RCC 7860 (cell line): ENCODE measurements at regions not wholly inside any gene's neighbourhood (a gene's known extent, or its start where the extent isn't known, plus 50 kb on each side); places are given as distances from the start of the nearest gene placed in this dataset.

Experiments used
- DNase-seq: peaks from one replicate; pipeline ENCODE4 v3.0.0-alpha.2; 2015; ENCODE audit warnings: low spot score
- FAIRE-seq: peaks from 2 replicates; lab custom pipeline; 2012; peaks lifted over from hg19 to GRCh38; lab: Jason Lieb, UNC

DNA sequence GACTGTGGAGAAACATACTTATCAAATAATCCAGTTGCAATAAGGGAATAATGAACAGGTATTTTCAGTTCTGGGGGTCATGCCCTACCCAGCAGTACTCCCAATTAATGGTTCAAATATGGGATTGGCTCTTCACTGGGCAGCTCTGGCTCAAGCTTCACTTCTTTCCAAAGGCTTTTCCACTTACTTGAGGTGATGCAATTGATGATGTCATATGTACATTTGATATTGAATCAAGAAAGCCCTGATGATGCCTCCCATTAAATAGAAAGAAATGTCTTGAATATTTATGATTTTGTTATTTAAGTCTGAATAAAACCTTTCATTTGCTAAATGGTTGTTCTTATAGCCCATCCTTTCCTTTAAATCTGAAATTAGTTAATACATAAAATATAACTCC is 789.9 kb downstream of the USP25 start:
- DNase-seq (no peak), FAIRE-seq (no peak)

DNA sequence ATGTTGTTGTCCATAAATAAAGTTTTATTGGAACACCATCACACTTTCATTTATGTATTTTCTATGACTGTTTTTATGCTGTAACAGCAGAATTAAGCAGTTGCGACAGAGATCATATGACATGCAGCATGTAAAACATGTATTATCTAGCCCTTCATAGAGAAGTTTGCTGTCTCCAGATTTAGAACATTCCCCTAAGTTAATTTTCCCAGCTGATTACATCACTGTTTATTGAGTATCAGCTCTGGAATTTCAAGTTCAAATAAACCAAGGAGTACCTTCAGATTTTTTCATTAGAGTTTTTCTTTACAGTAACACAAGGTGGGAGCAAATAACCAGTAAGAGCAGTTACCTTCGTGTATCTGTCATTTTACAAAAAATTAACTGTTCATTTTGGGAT is 792.8 kb downstream of the USP25 start:
- no peak for FAIRE-seq

DNA sequence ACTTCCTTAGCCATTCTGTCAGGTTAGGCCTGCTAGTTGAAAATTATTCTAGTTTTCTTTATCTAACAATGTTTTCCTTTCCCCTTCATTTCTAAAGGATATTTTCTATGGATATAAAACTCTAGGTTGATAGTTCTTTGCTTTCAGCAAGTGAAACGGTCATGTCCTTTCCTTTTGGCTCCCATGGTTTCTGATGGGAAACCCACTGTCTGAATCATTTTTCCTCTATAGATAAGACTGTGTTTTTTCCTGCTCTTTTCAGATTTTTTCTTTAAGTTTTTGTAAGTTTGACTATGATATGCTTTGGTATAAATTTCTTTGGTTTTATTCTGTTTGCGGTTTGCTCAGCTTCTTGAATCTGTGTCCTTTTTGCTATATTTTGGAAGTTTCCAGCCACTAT is 800.9 kb downstream of the USP25 start:
- DNase-seq = no peak
- no peak for FAIRE-seq

More for the DNA sequence above, 792.8 kb downstream of the USP25 start:
- DNase-seq = no peak

DNA sequence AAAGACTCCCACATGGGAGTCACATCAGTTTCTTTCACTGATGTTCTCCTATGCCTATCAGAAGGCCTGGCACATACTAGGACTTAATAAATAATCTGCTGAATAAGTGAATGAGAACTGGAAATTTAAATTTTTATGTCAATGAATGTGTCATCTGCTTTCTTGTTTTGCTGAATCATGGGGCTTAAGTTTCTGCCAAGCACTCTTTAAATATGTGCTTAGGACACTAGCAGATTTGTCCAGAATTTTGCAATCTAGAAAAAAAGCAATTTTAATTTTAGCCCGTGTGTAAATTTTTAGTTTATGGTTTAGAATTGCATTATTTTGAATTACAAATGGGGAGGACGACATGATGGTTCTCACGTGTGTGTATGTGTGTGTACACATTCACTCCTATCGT is 803.1 kb downstream of the USP25 start:
- FAIRE-seq = no peak
- DNase-seq = no peak

DNA sequence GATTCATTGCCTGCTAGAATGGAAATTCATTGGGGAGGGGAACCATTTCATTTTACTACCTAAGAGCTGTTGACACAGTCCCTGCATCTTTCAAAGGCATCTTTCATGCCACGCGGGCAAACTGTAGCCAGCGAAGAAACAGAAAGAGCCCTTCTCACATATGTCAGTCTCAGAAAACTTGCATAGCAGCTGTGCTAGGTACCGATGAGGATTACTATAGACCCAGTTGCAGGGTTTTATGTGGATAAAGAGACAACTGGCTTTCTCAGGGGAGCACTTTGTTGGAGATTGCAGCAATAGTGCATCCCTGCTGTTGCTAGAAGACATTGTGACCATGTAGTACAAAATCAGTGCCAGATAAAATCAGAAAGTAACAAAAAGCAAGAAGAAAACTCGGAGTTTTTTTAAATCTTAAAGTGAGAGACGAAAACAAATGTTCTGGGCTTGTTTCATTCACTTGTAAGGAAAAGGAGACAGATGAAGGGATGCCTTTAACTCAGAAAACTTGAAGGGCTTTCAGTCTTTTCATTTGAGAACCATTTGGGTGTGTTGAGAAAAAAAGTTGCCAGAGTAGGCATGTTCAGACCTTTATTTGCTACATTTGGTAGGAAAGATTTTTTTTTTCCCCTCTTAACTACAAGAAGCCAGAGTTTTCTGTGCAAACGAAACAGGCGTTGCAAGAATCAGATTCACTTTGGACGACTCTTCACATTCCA is 804.1 kb downstream of the USP25 start:
- DNase-seq (no peak), FAIRE-seq (no peak)

DNA sequence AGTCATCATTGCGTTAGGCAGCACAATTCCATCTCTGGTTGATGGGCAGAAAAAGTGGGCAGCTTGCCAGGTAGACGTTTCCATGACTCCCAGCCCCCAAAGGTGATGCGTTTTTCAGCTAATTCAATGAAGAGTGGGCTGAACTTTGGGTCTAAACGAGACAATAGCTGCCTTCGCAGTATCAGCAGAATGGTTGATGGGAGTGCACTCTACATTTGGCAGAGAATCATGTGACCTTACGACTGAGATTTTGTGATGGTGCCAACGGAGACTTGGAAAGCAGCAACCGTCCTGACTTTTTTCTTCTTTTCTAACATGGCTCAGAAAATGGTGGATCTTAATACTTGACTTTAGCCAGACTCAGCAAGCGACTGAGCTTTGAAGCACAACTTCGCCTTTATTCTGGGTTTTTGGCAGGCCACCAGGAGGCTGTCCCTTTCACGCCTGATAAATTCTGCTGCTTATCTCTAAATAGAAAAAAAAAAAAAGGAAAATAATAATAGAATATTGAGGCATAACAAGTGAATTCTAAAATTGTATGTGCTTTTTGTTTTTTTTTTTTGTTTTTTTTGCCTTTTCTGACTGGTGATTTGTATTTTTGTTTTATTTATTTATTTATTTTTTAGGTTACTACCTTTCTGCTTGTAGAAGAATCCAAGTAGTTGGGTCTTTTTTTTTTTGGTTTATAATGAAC is 804.8 kb downstream of the USP25 start:
- FAIRE-seq = no peak
- no peak for DNase-seq

DNA sequence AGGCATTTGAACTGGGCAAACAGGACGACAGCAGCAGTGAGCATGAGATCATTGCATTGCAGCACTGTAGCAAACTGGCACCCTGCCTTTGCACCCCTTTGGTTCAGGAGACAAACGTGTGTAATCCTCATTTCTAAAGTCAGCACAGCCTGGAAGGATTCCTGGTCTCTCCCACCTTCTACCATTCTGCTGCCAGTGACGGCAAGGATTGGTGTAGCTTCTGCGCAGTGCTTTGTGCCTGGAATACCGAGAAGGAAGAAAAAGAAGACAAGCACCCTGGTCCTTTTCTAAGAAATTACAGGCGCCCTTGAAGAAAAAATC is 805.3 kb downstream of the USP25 start:
- no peak for FAIRE-seq
- peak; percentile 9 for DNase-seq

DNA sequence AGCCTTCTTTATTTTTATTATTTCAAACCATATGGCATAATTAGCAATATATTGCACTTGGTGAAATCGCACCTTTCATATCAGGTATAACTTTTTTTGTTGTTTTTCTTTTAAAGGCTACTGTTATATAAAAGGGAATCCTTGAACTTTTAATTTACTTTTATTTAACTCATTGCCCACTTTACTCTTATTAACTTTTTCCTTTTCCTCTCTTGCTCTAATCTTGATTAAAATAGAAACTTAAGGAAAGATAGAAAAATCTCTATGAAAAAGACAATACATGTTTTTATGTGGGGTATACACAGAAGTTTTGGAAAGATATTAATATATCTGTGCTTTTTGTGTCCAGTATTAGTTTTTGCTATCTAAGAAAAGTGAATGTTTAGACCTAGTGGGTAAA is 805.8 kb downstream of the USP25 start:
- FAIRE-seq = no peak
- no peak for DNase-seq

DNA sequence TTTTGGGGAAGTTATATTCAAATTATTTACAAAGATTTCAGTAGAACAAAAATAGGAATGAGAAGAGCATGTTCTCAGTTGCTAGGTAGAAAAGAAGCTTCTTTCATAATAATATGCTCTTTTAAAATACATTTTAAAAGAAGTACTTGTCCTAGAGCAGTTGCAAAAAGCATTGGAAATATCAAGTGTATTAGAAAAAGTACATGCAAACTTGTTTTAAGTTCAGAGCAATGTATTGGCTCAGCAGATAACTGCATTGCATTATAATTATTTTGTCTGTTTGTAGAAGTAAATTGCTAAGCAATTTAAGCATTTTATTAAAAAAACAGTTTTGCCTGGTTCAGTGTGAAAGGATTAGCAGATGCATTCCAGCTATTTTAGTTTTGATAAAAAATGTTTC is 806.4 kb downstream of the USP25 start:
- FAIRE-seq = no peak
- no peak for DNase-seq

DNA sequence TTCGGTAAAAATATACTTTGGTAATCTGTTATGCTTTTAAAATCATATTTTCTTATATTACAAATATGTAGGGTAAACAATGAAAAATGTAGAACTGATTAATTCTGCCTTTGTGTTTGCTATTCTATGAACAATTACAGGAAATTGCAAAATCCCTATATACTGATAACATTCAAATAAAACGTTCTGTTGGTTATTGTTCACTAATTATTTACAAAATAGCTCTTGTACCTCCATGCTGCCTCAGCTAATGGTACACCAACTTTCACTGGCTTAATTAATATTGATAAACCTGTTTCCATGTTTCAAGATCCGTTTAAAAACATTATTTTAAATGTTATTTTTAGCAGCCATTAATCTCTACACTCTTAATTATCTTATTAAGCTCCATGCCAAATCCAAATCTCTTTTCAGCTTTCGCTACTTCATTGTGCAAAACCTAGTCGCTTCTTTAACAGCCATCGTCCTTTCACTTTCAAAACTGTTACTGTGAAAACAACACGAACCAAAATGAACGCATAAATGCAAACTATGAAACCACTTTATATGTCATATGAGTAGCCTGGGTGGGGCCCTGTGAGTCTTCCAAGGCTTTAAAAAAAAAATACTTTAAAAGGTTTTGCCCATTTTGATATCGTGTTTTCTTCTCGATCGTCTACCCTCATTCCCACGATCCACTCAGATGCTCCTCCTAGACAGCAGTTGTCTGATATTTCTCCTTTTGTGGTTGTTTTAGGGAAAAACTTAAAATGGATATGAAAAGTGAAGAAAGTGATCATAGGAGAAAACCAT is 807.1 kb downstream of the USP25 start:
- FAIRE-seq = peak; percentile 56

DNA sequence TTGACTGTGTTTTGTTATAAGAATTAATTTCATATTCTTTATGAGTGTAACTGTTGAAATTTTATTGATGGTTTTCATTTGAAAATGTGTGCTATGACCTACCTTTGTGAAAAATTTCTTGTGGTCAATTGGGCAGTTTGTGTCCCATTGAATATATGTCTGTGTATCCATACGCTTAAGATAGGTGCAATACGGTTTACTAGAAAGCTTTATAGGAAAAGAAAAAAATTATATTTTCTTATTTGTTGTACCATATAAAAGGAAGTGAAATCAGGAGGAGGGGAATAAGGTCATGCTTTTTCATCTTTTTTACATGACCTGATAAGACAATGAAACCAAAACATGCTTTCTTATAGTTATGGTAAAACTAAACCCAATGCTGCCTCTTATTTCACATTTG is 807.7 kb downstream of the USP25 start:
- FAIRE-seq (no peak), DNase-seq (no peak)

More for the DNA sequence above, 807.1 kb downstream of the USP25 start:
- DNase-seq = no peak

DNA sequence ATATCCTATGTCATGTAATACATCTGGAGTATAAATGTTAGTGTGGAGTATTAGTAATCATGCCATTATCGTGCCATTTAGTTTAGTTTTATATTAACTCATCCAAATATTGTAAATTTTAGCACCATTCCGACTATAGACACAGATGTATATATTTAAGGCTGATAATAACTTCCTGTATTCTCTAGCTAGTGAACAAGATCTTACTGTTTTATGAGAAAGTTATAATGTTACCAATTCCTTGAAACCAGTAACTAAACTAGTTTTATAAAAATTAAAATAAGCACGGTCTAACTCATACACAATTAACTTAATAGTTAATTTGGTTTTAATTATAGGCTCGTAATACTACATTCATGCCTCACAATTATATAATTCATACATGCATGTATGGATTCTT is 808.6 kb downstream of the USP25 start:
- FAIRE-seq = peak; percentile 8

DNA sequence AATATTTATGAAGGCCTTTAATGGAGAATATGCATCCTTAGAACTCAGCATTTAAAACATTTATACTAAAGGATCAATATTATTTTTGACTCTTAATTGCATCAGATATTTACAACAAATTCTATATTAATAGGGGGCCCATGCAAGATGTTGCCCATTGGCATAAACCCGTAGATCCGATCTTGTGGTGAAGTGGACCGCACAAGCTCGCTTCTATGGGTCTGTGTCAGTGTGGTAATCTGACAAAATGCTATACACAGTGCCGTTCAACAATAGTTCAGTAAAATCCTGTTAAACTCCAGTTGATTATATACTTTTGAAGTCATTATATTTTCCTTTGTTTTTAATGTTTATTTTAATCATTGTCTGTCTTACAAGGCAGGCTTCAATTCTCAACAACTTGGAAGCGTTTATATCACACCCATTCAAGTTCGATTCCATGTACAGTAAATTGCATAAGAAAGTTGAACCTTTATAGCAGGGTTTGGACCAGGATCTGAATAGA is 809.2 kb downstream of the USP25 start:
- FAIRE-seq (no peak), DNase-seq (no peak)

More for the DNA sequence above, 808.6 kb downstream of the USP25 start:
- DNase-seq = no peak

DNA sequence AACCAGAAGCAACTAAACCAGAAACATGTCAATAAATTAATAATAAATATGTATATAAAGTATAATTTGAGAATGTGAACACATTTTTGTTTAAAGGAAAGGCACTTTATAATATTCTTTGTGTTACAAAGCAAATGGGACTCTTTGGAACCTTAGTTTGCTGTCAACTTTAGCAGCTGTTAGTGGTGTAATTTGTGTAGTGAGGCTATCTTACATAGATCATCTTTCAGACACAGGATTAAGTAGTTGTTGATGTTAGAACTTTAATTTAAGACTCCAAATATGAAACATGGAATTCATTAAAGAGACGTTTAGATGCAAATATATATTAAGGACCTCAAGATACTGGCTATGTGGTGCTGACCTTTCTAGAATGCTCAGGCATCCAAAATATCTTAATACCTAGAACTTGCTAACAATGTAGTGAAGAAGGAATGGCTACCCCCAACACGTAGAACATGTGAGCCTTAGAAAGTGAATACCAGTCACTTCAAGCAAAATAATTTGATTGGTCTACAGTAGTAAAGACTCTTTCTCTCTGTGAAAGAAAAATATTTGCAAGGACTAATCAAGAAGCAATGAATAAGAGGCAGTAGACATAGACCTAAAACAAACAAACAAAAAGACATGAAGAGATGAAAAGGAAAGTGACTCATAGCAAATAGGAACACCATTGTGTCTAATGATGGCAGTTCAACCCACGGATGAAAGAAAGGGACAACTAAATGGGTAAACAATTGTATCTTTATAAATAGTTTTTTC is 811.4 kb downstream of the USP25 start:
- DNase-seq (no peak), FAIRE-seq (no peak)

DNA sequence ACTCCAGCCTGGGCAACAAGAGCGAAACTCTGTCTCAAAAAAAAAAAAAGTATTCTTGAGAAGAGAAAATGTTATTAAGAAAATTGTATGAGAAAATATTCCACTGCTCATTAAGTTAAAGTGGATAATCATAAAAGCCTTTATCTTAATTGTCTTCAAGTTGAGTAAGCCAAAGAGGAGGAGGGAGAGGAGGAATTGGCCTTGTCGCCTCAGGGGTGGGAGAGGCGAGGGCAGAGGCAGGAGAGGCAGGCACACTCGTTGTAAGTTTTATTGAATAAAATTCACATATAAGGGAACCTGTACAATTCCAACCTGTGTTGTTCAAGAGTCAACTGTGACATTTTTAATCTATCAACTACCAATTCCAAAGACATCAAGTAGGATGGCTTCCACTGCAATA is 820.3 kb downstream of the USP25 start:
- no peak for DNase-seq

DNA sequence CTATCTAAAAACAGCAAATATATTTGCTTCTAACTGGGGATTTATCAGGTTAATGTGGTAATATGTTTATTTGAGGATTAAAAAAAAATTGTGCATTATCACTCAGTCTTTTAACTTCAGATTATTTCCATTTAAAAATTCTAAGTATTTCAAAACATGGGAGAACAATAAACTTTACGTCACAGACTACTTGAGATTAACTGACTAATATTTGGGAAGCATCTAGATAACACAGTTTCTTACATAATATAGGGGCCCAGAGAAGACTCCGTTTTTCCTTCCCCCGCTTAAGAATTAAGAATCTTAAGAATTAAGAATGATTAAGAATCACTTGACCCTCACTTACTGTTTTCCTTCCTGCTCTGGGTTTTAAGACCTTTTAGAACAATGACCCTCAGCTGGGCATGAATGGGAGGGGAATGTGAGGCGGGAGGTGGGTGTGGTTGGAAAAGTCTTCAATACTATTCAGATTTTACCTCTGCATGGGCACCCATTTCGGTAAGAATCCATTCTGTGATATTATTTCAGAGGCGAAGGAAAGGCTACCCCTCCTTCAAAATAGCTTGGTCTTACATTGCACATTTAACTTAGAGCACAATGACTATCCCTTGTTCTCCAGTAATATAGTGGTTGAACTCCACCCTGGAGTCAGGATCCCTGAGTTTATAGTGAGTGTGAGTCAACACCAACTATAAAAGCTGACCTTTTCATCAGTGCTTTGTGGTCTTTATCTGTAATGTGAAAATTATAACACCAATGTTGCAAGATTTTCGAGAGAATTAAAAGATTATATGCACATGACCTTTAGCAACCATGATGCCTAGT is 821.3 kb downstream of the USP25 start:
- FAIRE-seq = no peak
- no peak for DNase-seq

More for the DNA sequence above, 820.3 kb downstream of the USP25 start:
- FAIRE-seq = no peak

DNA sequence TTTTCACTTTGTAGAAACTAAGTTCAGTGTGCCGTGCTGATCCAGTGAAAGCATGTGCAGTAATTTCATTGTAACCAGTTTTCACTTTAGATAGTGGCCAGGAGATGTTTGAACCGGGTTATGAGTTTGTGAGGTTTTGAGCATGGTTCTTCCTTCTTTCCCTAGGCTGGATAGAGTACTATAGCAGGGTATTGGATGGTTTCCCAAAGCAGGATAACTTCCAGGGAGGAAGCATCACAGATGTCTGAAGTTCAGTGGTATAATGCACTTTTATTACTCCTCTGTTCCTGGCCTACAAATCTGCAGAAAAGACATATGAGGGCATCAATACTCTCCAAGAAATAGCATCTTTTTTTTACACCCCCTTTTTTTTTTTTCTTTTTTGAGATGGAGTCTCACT is 823.1 kb downstream of the USP25 start:
- no peak for DNase-seq
- FAIRE-seq = no peak

DNA sequence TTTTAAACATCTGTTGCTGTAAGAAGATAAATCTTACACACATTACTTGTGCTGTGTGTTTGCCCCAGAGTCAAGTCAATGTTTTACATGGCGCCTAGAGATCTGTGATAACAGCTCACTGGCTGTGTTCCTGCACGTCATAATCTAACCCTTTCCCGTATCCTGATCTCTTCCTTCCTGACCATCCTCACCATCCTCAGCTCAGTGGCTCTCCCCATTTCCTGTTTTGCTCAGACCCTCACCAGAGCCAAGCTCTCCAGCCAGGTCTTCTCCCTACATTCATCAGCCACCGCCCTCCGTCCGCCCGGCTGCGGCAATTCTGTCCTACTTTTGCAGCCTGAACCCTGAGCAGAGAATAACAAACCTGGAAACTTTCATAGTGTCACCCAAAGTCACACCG is 824.7 kb downstream of the USP25 start:
- DNase-seq = no peak
- FAIRE-seq = no peak

DNA sequence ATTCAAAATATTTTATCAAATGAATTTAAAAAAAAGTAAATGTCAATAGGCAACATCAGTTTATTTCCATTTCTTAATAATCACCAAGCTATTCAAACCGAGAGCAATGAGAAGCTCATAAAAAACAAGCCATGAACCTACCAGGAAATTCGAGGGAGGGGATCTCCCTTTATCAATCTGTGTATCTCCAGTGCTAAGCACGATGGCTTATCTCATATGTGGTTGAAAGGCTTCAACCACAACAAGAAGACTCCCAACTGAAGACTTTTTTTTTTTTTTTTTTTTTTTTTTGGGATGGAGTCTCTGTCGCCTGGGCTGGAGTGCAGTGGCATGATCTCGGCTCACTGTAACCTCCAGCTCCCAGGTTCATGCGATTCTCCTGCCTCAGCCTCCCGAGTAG is 833.3 kb downstream of the USP25 start:
- DNase-seq (peak; percentile 35), FAIRE-seq (peak; percentile 51)

DNA sequence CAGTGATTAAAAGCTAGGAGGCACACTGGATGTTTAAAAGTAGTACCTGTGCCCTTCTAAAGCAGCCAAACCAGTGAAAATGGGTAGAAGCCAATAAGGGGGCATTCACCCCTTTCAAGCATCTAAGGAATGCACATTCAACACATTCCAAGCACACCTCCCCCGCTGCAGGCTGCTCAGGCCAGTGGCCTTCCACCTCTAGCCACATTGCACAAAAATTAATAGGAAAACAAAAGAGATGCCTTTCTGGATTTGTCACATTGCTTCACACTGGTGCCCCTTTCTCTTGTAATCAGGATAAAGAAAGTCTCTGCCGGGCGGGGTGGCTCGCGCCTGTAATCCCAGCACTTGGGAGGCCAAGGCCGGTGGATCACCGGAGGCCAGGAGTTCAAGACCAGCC is 834.0 kb downstream of the USP25 start:
- FAIRE-seq = peak; percentile 81

More for the DNA sequence above, 834.0 kb downstream of the USP25 start:
- peak; percentile 87 for DNase-seq
